ENCODE measurements at regions not wholly inside any gene's neighbourhood (a gene's known extent, or its start where the extent isn't known, plus 50 kb on each side); places are given as distances from the start of the nearest gene placed in this dataset.
"Not testable (repeated sequence)": the region's sequence is repeated elsewhere in the genome, so short reads cannot be mapped to it uniquely, and the experiment has no call there.

DNA sequence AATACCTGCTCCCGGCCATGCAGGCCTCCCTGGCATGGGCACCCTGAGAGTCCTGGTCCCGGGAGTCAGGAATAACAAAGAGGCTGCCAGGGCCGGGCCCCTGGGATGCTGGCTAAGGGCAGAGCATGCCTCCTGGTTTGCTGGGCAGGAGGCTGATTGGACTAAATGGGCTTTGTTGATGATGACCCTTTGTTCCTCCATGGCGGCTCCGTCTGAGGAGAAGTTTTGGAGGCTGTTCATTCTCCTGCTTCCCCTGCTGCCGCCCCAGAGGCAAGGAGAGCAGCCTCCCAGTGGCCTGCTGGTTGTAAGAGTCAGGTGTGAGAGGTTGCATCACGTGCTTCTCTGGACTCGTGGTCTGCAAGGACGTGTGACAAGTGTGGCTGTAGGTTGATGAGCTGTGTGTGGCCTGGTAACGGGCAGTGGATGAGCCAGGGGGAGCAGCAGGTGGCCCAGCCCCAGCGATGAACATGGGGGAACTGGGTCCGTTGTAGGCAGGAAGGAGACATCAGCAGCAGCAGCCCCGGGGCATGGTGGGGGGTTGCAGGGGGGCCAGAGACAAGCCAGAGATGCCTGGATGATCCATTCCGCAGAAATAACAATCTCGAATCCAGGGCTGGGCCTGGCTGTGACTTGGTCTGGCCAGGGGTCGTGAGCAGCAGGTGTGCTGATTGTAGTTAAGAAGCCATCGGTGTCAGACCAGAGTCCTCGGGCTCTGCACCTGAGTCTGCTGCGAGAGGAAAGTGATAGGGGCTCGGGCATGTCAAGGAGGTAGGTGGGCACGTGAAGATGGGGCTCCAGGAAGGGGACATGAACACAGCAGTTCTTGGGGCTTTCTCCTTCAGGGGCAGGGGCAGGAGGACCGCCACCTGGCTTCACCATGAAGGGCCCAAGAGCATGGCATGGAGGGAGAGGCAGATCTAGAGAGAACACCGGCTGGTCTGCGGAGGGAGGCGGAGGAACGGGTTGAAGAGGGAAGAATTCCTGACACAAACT lies 101.4 kb downstream of the TNFRSF13B start:
- DNase-seq: no peak

GRCh38 chr17:16869531-16870252 lies 102.2 kb downstream of the TNFRSF13B start:
- DNase-seq: not testable (repeated sequence)

DNA sequence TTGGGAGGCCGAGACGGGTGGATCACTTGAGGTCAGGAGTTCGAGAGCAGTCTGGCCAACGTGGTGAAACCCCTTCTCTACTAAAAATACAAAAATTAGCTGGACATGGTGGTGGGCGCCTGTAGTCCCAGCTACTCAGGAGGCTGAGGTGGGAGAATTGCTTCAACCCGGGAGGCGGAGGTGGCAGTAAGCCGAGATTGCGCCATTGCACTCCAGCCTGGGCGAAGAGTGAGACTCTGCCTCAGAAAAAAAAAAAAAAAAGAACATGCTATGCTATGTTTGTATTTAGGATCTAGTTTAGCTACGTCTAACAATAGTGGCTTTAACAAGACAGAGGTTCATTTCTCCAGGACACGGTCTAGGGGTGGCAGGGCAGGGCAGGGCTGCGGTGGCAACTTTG lies 103.3 kb downstream of the TNFRSF13B start:
- DNase-seq: not testable (repeated sequence)

- DNase-seq: not testable (repeated sequence)
Measured at GRCh38 chr17:16867545-16867944, 104.4 kb downstream of the TNFRSF13B start.

- not testable (repeated sequence) for DNase-seq
Measured at GRCh38 chr17:16866841-16867240, 105.1 kb downstream of the TNFRSF13B start.

DNA sequence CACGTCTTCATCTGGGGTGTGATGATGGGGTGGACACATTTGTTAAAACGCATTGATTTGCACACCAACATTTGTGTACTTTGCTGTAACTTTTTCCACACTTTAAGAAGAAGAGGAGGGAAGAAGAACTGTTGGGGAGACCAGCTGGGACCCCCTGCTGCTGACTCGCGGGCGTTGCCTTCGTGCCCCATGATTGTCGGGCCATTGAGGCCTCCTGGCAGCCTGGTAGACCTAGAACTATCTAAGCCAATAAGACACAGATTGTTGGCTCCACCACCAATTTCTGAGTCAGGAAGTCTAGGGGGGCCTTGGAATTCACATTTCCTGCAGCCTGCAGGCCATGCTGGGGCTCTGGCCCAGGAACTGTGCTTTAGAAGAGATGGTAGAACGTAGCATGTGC lies 105.5 kb downstream of the TNFRSF13B start:
- no peak for DNase-seq

DNA sequence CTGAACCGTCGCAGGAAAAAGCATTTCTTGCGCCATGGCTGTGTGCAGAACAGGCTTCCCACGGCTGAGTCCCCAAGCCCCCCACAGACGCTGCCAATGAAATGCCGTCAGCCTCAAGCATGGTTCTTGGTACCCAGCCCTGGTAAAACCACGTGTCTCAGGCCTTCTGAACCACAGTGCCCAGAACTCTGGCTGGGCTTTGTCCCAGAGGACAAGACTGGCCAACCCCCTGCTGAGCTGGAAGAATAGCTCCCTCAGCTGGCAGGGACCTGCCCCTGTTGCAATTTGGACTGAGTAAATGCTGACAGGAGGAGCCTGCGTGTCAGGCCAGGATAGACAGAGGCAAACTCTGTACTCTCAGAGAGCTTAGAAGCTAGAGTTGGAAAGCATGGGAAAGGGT lies 106.2 kb downstream of the TNFRSF13B start:
- not testable (repeated sequence) for DNase-seq

DNA sequence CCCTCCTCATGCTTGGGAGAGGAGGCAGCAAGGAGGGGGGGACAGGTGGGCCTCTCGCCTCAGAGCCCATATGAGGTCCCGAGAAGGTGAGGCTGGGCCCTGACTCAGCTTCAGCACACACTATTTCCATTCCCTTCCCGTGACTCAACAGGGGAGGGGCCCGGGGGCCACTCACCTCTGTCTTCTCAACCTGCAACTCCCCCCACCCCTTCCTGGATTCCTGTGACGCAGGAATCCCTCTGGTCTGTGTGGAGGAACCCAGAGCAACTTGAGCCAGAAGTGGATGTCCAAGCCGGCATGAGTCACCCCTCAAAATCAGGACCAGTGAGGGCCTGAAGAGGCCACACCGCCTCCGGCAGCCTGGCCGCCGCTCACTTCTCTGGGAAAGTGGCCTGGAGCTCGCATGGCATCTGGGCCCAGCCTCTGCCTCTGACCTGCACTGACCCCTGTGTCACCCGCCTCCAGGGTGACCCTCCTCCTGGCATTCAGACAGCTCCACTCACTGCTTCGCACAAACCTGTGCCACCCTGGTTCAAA lies 106.8 kb downstream of the TNFRSF13B start:
- DNase-seq: not testable (repeated sequence)

DNA sequence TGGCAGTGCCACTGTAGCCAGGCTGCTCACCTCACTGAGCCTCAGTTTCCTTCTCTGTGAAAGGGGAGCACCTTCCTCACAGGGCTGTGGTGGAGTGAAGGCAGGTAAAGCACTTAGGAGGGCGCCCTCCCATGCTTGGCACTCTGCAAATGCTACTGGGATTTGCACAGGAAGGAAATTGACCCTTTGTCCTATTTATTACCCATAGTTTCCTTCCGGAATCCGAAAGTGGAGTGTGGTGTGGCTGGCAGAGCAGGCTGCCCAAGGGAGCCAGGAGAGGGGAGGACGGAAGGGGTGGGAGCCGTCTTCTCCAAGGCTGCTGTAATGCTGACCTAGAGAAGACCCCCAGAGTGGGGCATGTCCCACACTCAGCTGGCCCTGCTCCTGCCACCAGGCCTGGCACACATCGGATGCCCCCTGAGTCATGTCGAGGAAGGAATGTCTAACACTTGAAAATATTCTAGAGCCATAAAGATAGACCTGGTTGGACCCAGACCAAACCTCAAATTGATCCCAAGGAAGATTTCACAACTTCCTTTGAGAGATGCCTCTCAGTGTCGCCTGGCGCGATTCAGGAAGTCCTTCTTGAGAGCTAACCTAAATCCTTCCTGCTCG lies 107.3 kb downstream of the TNFRSF13B start:
- DNase-seq: not testable (repeated sequence)

- DNase-seq: not testable (repeated sequence)
Measured at GRCh38 chr17:16861152-16861551, 110.8 kb downstream of the TNFRSF13B start.

DNA sequence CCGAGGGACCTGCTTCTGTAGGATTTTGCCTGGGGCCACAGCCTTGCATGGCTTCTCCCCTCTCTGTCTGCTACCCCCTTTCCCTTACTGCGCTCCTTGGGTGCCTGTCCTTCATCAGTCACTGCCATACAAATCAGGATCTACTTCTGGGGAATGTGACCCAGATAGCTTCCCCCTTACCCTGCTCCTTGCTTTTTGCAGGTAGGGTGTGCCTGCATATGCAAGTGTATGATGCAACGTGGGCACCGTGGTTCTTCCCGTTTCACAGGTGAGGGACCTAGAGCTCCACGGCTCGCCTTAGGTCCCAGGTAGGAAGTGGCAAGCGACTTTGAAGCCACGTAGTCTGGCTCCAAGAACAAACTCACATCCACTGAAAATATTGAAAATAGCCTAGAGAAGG lies 111.5 kb downstream of the TNFRSF13B start:
- not testable (repeated sequence) for DNase-seq

GRCh38 chr17:16859515-16859914 lies 112.4 kb downstream of the TNFRSF13B start:
- not testable (repeated sequence) for DNase-seq

DNA sequence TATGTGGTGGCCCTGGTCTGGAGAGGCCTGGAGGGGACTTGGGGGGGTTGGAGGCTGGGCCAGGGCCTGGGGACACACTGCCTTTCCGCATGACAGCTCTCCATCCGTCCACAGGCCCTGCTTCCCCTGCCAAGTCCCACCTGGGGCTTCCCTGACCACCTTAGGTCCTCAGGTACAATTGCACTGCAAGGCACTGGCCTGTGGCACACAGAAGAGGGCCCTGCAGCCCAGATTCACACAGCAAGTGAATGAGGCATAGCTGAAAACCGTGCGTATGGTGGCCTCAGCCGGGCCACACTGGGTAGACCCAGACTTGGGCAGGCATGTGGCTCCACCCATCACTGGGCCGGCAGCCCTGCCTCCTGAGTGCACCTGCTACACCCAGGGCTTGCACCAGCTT lies 114.2 kb downstream of the TNFRSF13B start:
- DNase-seq: not testable (repeated sequence)

DNA sequence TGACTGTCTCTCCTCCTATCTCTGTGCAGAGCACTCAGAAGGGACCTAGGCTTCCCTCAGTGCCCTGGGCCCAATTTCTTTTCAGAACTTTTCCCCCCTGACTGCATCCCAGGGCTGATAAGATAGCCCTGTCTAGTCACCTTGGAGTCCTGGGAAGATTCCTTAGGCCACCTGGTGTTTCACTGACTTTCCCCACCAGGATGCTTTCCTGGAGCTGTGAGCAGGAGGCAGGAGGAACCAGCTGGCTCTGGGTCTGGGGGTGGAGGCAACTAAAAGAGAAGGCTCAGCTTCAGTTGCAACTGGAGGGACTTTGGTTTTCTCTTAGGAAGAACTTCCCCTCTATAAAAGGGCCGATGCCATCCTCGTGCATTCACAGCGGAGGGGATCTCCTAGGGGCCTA lies 115.1 kb downstream of the TNFRSF13B start:
- not testable (repeated sequence) for DNase-seq

GRCh38 chr17:16856171-16856570 lies 115.7 kb downstream of the TNFRSF13B start:
- not testable (repeated sequence) for DNase-seq

GRCh38 chr17:16854636-16855035 lies 117.3 kb downstream of the TNFRSF13B start:
- not testable (repeated sequence) for DNase-seq

GRCh38 chr17:16853661-16854320 lies 118.1 kb downstream of the TNFRSF13B start:
- DNase-seq: no peak

DNA sequence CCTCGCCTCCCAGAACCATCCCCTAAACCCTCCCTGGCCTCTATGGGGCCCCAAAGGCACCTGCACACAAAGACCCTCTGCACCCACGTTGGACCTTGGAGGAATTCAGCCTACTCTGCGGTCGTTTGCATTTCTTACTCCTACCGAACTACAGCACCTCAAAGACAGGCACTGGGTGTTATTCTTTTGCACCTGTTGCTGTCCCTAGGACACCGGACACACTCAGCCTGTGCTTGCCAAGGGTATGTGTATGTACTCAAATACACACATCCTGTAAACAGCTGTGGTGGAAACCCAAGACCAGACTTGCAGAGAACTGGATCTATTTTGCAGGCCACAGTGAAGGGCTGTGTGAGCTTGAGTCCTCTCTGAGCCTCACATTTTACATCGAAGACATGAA lies 122.1 kb downstream of the TNFRSF13B start:
- DNase-seq: not testable (repeated sequence)

- not testable (repeated sequence) for DNase-seq
Measured at GRCh38 chr17:16848997-16849396, 122.9 kb downstream of the TNFRSF13B start.

- not testable (repeated sequence) for DNase-seq
Measured at GRCh38 chr17:16845098-16845497, 126.8 kb downstream of the TNFRSF13B start.

- DNase-seq: not testable (repeated sequence)
Measured at GRCh38 chr17:16844669-16845068, 127.2 kb downstream of the TNFRSF13B start.
